Omental fat pad (tissue), 3 donors: ENCODE measurements at regions not wholly inside any gene's neighbourhood (a gene's known extent, or its start where the extent isn't known, plus 50 kb on each side); places are given as distances from the start of the nearest gene placed in this dataset.

ENCODE experiments used
- ATAC-seq: fragments of 150-250 bp; one replicate; pipeline ENCODE4 v1.9.1; 2016; ENCODE audit warnings: mild to moderate bottlenecking, moderate library complexity; ENCODE audit not compliant: low FRiP score
- DNase-seq: peaks from one replicate; pipeline ENCODE4 v3.0.0-alpha.2; 2019; ENCODE audit warnings: low spot score
- TF ChIP-seq, protein P1 (sequence below), 3 donors: fragments of 450-650 bp; IDR thresholded peaks; one replicate each; pipeline ENCODE4 v1.5.1; 2016 to 2017; ENCODE audit warnings: antibody characterized with exemption in 3 of 3, mild to moderate bottlenecking in 3 of 3, moderate library complexity in 2 of 3

DNA sequence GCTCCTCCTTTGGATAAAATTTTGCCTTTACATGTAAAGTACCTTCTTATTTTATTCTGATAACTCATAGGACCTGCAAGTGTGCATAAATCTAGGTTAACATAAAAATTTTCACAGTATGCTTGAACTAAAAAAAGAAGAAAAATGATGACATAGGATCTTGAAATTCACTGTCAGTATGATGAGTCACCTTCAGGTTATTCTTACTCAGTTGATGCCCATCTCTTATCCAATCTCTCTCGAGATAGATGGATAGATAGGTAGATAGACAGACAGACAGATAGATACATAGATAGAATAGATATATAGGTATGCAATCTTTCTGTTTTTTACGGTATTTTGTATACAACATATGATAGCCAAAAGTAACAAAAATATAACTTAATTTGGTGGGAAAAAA, 485.5 kb downstream of the NAF1 start:
- TF ChIP-seq, protein P1, sequence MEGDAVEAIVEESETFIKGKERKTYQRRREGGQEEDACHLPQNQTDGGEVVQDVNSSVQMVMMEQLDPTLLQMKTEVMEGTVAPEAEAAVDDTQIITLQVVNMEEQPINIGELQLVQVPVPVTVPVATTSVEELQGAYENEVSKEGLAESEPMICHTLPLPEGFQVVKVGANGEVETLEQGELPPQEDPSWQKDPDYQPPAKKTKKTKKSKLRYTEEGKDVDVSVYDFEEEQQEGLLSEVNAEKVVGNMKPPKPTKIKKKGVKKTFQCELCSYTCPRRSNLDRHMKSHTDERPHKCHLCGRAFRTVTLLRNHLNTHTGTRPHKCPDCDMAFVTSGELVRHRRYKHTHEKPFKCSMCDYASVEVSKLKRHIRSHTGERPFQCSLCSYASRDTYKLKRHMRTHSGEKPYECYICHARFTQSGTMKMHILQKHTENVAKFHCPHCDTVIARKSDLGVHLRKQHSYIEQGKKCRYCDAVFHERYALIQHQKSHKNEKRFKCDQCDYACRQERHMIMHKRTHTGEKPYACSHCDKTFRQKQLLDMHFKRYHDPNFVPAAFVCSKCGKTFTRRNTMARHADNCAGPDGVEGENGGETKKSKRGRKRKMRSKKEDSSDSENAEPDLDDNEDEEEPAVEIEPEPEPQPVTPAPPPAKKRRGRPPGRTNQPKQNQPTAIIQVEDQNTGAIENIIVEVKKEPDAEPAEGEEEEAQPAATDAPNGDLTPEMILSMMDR (IDR thresholded peaks at IDR 0.05), result no peak
- ATAC-seq (no peak), DNase-seq (no peak)

DNA sequence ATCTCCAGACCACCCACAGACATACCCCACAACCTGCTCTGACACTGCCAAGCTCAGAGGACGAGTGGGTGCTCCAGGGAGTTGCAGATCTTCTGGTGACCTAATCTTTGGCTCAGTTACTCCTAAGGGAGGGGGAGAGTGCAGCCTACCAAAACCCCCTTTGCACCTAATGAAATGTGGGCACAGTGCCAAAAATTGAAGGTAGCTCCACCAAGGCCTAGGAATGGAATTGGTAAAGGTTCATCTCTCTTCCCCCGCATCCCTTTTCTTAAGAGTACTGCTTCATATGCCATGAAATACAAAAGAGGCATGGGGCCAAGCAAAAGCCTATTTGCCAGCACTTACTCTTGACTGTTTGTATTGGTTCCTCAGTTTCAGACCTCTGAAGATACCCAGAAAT, 491.0 kb downstream of the NAF1 start:
- no peak for ATAC-seq
- TF ChIP-seq, protein P1 (IDR thresholded peaks at IDR 0.05), result no peak
- DNase-seq, result no peak

DNA sequence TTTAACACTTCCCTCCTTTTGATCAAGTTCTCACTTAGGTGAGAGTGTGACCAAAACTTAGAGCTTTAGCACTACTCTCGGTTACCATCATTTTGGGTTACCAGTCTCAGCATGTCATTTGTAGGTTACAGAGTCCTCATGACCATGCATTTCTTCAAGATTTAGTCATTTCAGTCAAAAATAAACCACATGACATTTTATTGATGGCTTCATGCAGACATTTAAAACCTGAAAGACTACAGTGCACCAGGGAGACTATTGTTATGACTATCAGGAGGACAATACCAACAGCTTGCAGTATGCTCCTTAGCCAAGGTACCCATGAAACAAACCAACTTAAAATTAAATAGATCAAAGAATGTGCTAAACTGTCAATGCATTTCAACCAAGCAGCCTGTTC, 498.1 kb upstream of the FSTL5 start:
- ATAC-seq (no peak), DNase-seq (no peak)
- TF ChIP-seq, protein P1 (IDR thresholded peaks at IDR 0.05), result no peak

DNA sequence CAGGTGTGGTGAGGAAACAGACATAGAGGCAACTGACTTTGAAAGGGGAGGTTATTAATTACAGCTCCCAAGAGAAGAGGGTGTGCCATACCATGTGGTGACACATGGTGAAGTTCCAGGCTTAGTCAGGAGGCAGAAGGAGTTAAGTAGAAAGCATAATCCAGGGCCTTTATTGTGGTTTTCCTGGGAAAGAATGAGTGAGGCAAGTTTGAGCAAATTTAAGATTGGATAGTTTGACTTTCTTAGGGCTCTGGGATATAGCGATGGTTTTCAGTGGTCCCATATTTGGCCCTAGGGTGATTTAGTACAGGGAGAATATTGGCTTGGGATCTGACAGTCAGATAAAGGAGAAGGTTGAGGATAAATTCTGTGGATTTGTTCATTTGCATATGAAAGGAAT, 495.9 kb upstream of the FSTL5 start:
- ATAC-seq, result no peak
- TF ChIP-seq, protein P1 (IDR thresholded peaks at IDR 0.05), result no peak
- DNase-seq, result no peak

DNA sequence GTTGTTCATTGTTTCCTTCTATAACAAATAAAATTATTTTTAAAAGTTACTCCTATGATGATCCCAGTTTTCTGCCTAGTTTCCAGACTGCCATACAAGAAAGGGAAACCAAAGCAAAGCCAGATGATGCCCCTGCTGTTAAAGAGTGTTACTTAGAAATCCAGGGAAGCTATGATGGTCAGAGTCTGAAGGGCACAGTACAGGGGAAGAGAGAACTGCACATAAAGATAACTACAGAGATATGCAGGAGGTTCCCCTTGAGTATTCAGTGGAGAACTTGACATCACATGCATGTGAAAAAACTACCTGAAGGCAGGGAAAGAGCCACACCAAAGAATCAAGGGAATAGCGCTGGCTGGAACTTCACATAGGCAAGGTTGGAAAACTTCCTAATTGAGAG, 494.2 kb upstream of the FSTL5 start:
- TF ChIP-seq, protein P1 (IDR thresholded peaks at IDR 0.05), result no peak
- DNase-seq, result no peak
- ATAC-seq, result no peak

DNA sequence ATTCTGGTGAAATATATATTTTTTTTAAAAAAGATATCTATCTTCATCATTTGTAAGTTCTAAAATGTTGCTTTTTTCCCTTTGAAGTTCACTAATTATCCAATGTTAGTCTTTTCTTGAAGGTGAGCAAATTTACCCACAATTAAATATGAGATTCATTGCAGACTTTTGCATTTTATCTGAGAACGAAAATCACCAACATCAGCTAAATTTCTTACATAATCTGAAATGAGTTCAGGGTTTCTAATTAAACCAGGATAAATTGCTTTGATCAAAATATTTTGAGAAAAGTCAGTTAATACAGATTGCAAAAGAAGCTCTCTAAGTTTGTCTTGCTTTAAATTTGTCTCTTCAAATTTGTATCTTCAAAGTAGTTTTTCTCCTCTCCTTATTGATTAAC, 486.4 kb upstream of the FSTL5 start:
- TF ChIP-seq, protein P1 (IDR thresholded peaks at IDR 0.05), result no peak
- DNase-seq (no peak), ATAC-seq (no peak)

DNA sequence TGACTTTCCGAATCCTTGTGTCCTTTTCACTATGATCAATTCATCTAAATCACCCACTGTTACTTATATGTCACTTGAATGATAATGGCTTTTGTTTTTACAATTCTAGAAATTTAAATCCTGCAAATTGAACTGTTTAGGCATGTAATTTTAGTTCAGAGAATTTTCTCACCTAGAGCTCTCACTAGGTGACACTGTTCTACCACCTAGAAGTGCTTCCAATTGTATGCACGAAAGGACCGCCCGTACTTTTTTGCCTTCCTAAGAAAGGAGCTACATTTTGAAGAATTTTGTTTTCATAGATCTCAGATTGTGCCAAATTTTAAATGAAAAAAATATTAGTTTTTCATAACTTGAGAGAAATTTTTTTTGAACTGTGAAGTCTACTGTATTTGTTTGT, 481.6 kb upstream of the FSTL5 start:
- ATAC-seq (no peak), DNase-seq (no peak)
- TF ChIP-seq, protein P1 (IDR thresholded peaks at IDR 0.05), result no peak
